OCI-LY3 (cell line): ENCODE measurements at regions not wholly inside any gene's neighbourhood (a gene's known extent, or its start where the extent isn't known, plus 50 kb on each side); places are given as distances from the start of the nearest gene placed in this dataset.

Experiments
- EZH2phosphoT487 ChIP-seq: fragments of 200-600 bp; shearing (Covaris generic); IDR thresholded peaks from 2 replicates; pipeline ENCODE4 v1.6.1; 2018; ENCODE audit warnings: antibody characterized with exemption, mixed run types, low read depth
- TF ChIP-seq, protein P1 (sequence below): fragments of 200-600, 300-600 bp; sonication (generic); IDR thresholded peaks from 2 replicates; pipeline ENCODE4 v1.5.1; 2014; ENCODE audit warnings: antibody characterized with exemption, low read length, low read depth

DNA sequence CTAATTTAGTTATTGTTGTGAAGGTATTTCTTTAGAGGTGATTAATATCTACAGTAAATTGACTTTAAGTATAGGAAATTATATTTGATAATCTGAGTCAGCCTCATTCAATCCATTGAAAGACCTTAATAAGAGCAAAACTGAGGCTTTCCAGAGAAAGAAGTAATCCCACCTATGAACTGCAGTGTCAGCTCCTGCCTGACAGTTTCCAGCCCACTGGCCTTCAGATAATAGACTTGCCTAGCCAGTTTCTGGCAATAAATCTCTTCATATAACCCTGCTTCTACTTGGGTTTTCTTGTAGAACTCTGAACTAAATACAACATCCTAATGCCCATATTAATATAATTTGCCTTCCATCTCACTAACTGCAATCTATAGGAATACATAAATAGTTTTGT is 437.9 kb upstream of the UBE2E3 start:
- TF ChIP-seq, protein P1, sequence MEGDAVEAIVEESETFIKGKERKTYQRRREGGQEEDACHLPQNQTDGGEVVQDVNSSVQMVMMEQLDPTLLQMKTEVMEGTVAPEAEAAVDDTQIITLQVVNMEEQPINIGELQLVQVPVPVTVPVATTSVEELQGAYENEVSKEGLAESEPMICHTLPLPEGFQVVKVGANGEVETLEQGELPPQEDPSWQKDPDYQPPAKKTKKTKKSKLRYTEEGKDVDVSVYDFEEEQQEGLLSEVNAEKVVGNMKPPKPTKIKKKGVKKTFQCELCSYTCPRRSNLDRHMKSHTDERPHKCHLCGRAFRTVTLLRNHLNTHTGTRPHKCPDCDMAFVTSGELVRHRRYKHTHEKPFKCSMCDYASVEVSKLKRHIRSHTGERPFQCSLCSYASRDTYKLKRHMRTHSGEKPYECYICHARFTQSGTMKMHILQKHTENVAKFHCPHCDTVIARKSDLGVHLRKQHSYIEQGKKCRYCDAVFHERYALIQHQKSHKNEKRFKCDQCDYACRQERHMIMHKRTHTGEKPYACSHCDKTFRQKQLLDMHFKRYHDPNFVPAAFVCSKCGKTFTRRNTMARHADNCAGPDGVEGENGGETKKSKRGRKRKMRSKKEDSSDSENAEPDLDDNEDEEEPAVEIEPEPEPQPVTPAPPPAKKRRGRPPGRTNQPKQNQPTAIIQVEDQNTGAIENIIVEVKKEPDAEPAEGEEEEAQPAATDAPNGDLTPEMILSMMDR = no peak
- TF ChIP-seq EZH2phosphoT487 = no peak
